Muscle of leg (tissue), 3 donors: ENCODE measurements at regions not wholly inside any gene's neighbourhood (a gene's known extent, or its start where the extent isn't known, plus 50 kb on each side); places are given as distances from the start of the nearest gene placed in this dataset.
"Not testable (repeated sequence)": the region's sequence is repeated elsewhere in the genome, so short reads cannot be mapped to it uniquely, and the experiment has no call there.

ENCODE experiments used
- DNase-seq: peaks from one replicate; pipeline ENCODE4 v3.0.0; 2013
- H3K27ac ChIP-seq: one replicate; pipeline ENCODE4 v1.5.1; 2013; ENCODE audit warnings: mild to moderate bottlenecking, low read length, control low read depth
- H3K27me3 ChIP-seq: one replicate; pipeline ENCODE4 v1.6.1; 2013; ENCODE audit warnings: low read length; ENCODE audit not compliant: control insufficient read depth, insufficient read depth
- H3K36me3 ChIP-seq: one replicate; pipeline ENCODE4 v1.6.1; 2013; ENCODE audit warnings: low read length; ENCODE audit not compliant: control insufficient read depth, insufficient read depth
- H3K4me1 ChIP-seq: one replicate; pipeline ENCODE4 v1.6.1; 2013; ENCODE audit warnings: low read length; ENCODE audit not compliant: control insufficient read depth, insufficient read depth
- H3K4me3 ChIP-seq: one replicate; pipeline ENCODE4 v1.5.1; 2013; ENCODE audit warnings: low read length, control low read depth
- H3K9me3 ChIP-seq: replicated peaks from 2 replicates; pipeline ENCODE4 v1.6.1; 2013; ENCODE audit warnings: low read depth, low read length; ENCODE audit not compliant: control insufficient read depth
- WGBS: methylation state at CpG from one replicate; pipeline ENCODE4 v1.1.5; 2013; ENCODE audit warnings: missing lambda C conversion rate; ENCODE audit not compliant: insufficient coverage; 5-methylcytosine and 5-hydroxymethylcytosine counted together

GRCh38 chr3:106850437-106850836 is 526.8 kb upstream of the CCDC54 start:
- no CpG with 5 or more reads among the region's 3 CpGs for WGBS
- H3K4me3 ChIP-seq: no peak overlapping the region
- H3K4me1 ChIP-seq: no peaks in the 10 kb centered on the region
- no peaks in the 10 kb centered on the region for H3K27me3 ChIP-seq
- no peaks in the 10 kb centered on the region for H3K36me3 ChIP-seq
- H3K9me3 ChIP-seq: no peaks in the 10 kb centered on the region
- peak; percentile 65 for DNase-seq
- H3K27ac ChIP-seq: no peak overlapping the region

- H3K4me1 ChIP-seq, H3K27ac ChIP-seq, H3K36me3 ChIP-seq, H3K4me3 ChIP-seq, DNase-seq, H3K27me3 ChIP-seq, H3K9me3 ChIP-seq: not testable (repeated sequence)
- WGBS: no CpG with 5 or more reads among the region's 3 CpGs
Observed at GRCh38 chr3:106858321-106858720, 518.9 kb upstream of the CCDC54 start.

GRCh38 chr3:106860182-106860581 is 517.1 kb upstream of the CCDC54 start:
- no peaks in the 10 kb centered on the region for H3K4me1 ChIP-seq
- peaks cover 3% of the 10 kb centered on the region for H3K9me3 ChIP-seq
- no peak for DNase-seq
- H3K27me3 ChIP-seq: no peaks in the 10 kb centered on the region
- H3K4me3 ChIP-seq: no peak overlapping the region
- H3K36me3 ChIP-seq: no peaks in the 10 kb centered on the region
- H3K27ac ChIP-seq: no peak overlapping the region

GRCh38 chr3:106862067-106862466 is 515.2 kb upstream of the CCDC54 start:
- no CpG with 5 or more reads among the region's 3 CpGs for WGBS
- DNase-seq: peak; percentile 72

GRCh38 chr3:106877627-106878026 is 499.6 kb upstream of the CCDC54 start:
- no peaks in the 10 kb centered on the region for H3K9me3 ChIP-seq
- no peak overlapping the region for H3K4me3 ChIP-seq
- no peak overlapping the region for H3K27ac ChIP-seq
- WGBS: no CpG with 5 or more reads among the region's 1 CpG
- H3K27me3 ChIP-seq: no peaks in the 10 kb centered on the region
- no peaks in the 10 kb centered on the region for H3K36me3 ChIP-seq
- DNase-seq: no peak
- H3K4me1 ChIP-seq: no peaks in the 10 kb centered on the region

More at GRCh38 chr3:106862067-106862466, 515.2 kb upstream of the CCDC54 start:
- Histone ChIP-seq H3K27ac (no peak overlapping the region), H3K4me1 (no peaks in the 10 kb centered on the region), H3K9me3 (peaks cover 3% of the 10 kb centered on the region), H3K36me3 (no peaks in the 10 kb centered on the region), H3K27me3 (no peaks in the 10 kb centered on the region), H3K4me3 (no peak overlapping the region)

GRCh38 chr3:106880206-106880605 is 497.0 kb upstream of the CCDC54 start:
- DNase-seq: no peak
- Histone ChIP-seq H3K27ac (no peak overlapping the region), H3K27me3 (no peaks in the 10 kb centered on the region), H3K36me3 (no peaks in the 10 kb centered on the region), H3K4me1 (no peaks in the 10 kb centered on the region), H3K9me3 (peaks cover 3% of the 10 kb centered on the region), H3K4me3 (no peak overlapping the region)
- WGBS: no CpG with 5 or more reads among the region's 1 CpG

GRCh38 chr3:106881186-106881585 is 496.1 kb upstream of the CCDC54 start:
- no CpG with 5 or more reads among the region's 1 CpG for WGBS
- H3K4me3 ChIP-seq: no peak overlapping the region
- H3K9me3 ChIP-seq: peaks cover 6% of the 10 kb centered on the region
- no peak overlapping the region for H3K27ac ChIP-seq
- no peaks in the 10 kb centered on the region for H3K27me3 ChIP-seq
- no peaks in the 10 kb centered on the region for H3K4me1 ChIP-seq
- H3K36me3 ChIP-seq: no peaks in the 10 kb centered on the region
- DNase-seq: no peak

- Histone ChIP-seq H3K9me3 (peaks cover 6% of the 10 kb centered on the region), H3K4me1 (no peaks in the 10 kb centered on the region), H3K4me3 (no peak overlapping the region), H3K27ac (no peak overlapping the region), H3K36me3 (no peaks in the 10 kb centered on the region), H3K27me3 (no peaks in the 10 kb centered on the region)
- WGBS: no CpG with 5 or more reads among the region's 2 CpGs
- DNase-seq: no peak
Observed at GRCh38 chr3:106882297-106882696, 494.9 kb upstream of the CCDC54 start.

GRCh38 chr3:106906074-106906473 is 471.2 kb upstream of the CCDC54 start:
- WGBS: 86% methylated on average over 2 of the region's 4 CpGs

GRCh38 chr3:106908181-106908938 is 468.9 kb upstream of the CCDC54 start:
- H3K4me1 ChIP-seq: no peaks in the 10 kb centered on the region
- WGBS: 82% methylated on average over 10 of the region's 10 CpGs
- no peak for DNase-seq
- H3K36me3 ChIP-seq: no peaks in the 10 kb centered on the region
- H3K27me3 ChIP-seq: no peaks in the 10 kb centered on the region
- H3K27ac ChIP-seq: no peak overlapping the region
- no peaks in the 10 kb centered on the region for H3K9me3 ChIP-seq
- no peak overlapping the region for H3K4me3 ChIP-seq

More at GRCh38 chr3:106906074-106906473, 471.2 kb upstream of the CCDC54 start:
- DNase-seq: no peak
- no peaks in the 10 kb centered on the region for H3K4me1 ChIP-seq
- H3K36me3 ChIP-seq: no peaks in the 10 kb centered on the region
- H3K27ac ChIP-seq: no peak overlapping the region
- H3K27me3 ChIP-seq: no peaks in the 10 kb centered on the region
- no peaks in the 10 kb centered on the region for H3K9me3 ChIP-seq
- H3K4me3 ChIP-seq: no peak overlapping the region
